ENCODE measurements at regions not wholly inside any gene's neighbourhood (a gene's known extent, or its start where the extent isn't known, plus 50 kb on each side); places are given as distances from the start of the nearest gene placed in this dataset.

- TF ChIP-seq POLR2AphosphoS5 (IDR thresholded peaks at IDR 0.05; ENCODE audit: low read length): no peak
- no peak for TF ChIP-seq NFIC (IDR thresholded peaks at IDR 0.05; ENCODE audit: low read depth, low read length)
- no peak for TF ChIP-seq POLR2A (IDR thresholded peaks at IDR 0.05; ENCODE audit: low read depth, low read length)
- TF ChIP-seq ATF7 (IDR thresholded peaks at IDR 0.05; ENCODE audit: low read depth): no peak
- no peak for TF ChIP-seq CTCF (IDR thresholded peaks at IDR 0.05 in 2 of 3, conservative IDR thresholded peaks at IDR 0.05 in 1 of 3; ENCODE audit: control insufficient read depth in 2 of 3, extremely low read depth in 1 of 3, insufficient read depth in 1 of 3, low read depth in 3 of 3, low read length in 3 of 3)
- no peak for TF ChIP-seq EP300 (IDR thresholded peaks at IDR 0.05; ENCODE audit: borderline replicate concordance in 1 of 2, control insufficient read depth in 1 of 2, low read depth in 2 of 2, low read length in 2 of 2)
Measured at GRCh38 chr9:80797831-80798688, 891.3 kb downstream of the TLE1 start.

Data from GM12878 (cell line).